ENCODE measurements at regions not wholly inside any gene's neighbourhood (a gene's known extent, or its start where the extent isn't known, plus 50 kb on each side); places are given as distances from the start of the nearest gene placed in this dataset.

- no peak for DNase-seq (ENCODE audit: unreplicated experiment)
- Mint-ChIP-seq H3K4me3 (ENCODE audit: unreplicated experiment) (no peak overlapping the region), H3K27me3 (ENCODE audit: insufficient read depth, unreplicated experiment) (peaks cover 30% of the 10 kb centered on the region), H3K4me1 (ENCODE audit: insufficient read depth, unreplicated experiment) (peaks cover 10% of the 10 kb centered on the region), H3K36me3 (ENCODE audit: insufficient read depth, unreplicated experiment) (no peaks in the 10 kb centered on the region), H3K9me3 (ENCODE audit: unreplicated experiment) (no peaks in the 10 kb centered on the region), H3K27ac (ENCODE audit: low read depth, unreplicated experiment) (no peak overlapping the region)
- no TSS peak for BruUV-seq (replicated peaks)
- no peak for TF ChIP-seq CTCF (IDR thresholded peaks at IDR 0.05; ENCODE audit: unreplicated experiment)
- intact Hi-C loops (cut with micrococcal nuclease): loop anchor here (2.0 kb wide), 1 partner anchor 19 kb away; no protein-coding TSS in a partner anchor
- POLR2A ChIA-PET: no interaction called here
- CTCF ChIA-PET: interaction anchor here (1.2 kb wide), 1 partner anchor 15 kb away, joined by 4 read pairs; no protein-coding TSS in a partner anchor
These were observed 316.1 kb downstream of the CDK5RAP2 start for GRCh38 chr9:120263836-120264235.

GRCh38 chr9:120261419-120261818 is 318.5 kb downstream of the CDK5RAP2 start:
- TF ChIP-seq CTCF (IDR thresholded peaks at IDR 0.05; ENCODE audit: unreplicated experiment): no peak
- H3K4me1 Mint-ChIP-seq (ENCODE audit: insufficient read depth, unreplicated experiment): peaks cover 10% of the 10 kb centered on the region
- no peak for DNase-seq (ENCODE audit: unreplicated experiment)
- peaks cover 36% of the 10 kb centered on the region for H3K27me3 Mint-ChIP-seq (ENCODE audit: insufficient read depth, unreplicated experiment)
- H3K27ac Mint-ChIP-seq (ENCODE audit: low read depth, unreplicated experiment): no peak overlapping the region
- intact Hi-C loops (cut with micrococcal nuclease): no loop called here
- H3K36me3 Mint-ChIP-seq (ENCODE audit: insufficient read depth, unreplicated experiment): no peaks in the 10 kb centered on the region
- H3K9me3 Mint-ChIP-seq (ENCODE audit: unreplicated experiment): no peaks in the 10 kb centered on the region
- CTCF ChIA-PET: no interaction called here
- no peak overlapping the region for H3K4me3 Mint-ChIP-seq (ENCODE audit: unreplicated experiment)
- POLR2A ChIA-PET: interaction anchor here (0.6 kb wide), 1 partner anchor 10 kb away, joined by 3 read pairs; no protein-coding TSS in a partner anchor
- no TSS peak for BruUV-seq (replicated peaks)

GRCh38 chr9:120259100-120259499 is 320.9 kb downstream of the CDK5RAP2 start:
- ChIA-PET CTCF (no interaction called here), POLR2A (no interaction called here)
- no peak overlapping the region for H3K4me3 Mint-ChIP-seq (ENCODE audit: unreplicated experiment)
- H3K36me3 Mint-ChIP-seq (ENCODE audit: insufficient read depth, unreplicated experiment): no peaks in the 10 kb centered on the region
- intact Hi-C loops (cut with micrococcal nuclease): no loop called here
- BruUV-seq (replicated peaks): no TSS peak
- TF ChIP-seq CTCF (IDR thresholded peaks at IDR 0.05; ENCODE audit: unreplicated experiment): no peak
- no peaks in the 10 kb centered on the region for H3K9me3 Mint-ChIP-seq (ENCODE audit: unreplicated experiment)
- peaks cover 42% of the 10 kb centered on the region for H3K27me3 Mint-ChIP-seq (ENCODE audit: insufficient read depth, unreplicated experiment)
- H3K4me1 Mint-ChIP-seq (ENCODE audit: insufficient read depth, unreplicated experiment): no peaks in the 10 kb centered on the region
- H3K27ac Mint-ChIP-seq (ENCODE audit: low read depth, unreplicated experiment): no peak overlapping the region
- DNase-seq (ENCODE audit: unreplicated experiment): no peak

GRCh38 chr9:120258096-120258495 is 321.9 kb downstream of the CDK5RAP2 start:
- H3K4me1 Mint-ChIP-seq (ENCODE audit: insufficient read depth, unreplicated experiment): no peaks in the 10 kb centered on the region
- no peaks in the 10 kb centered on the region for H3K36me3 Mint-ChIP-seq (ENCODE audit: insufficient read depth, unreplicated experiment)
- BruUV-seq (replicated peaks): no TSS peak
- H3K27me3 Mint-ChIP-seq (ENCODE audit: insufficient read depth, unreplicated experiment): peaks cover 47% of the 10 kb centered on the region
- no peaks in the 10 kb centered on the region for H3K9me3 Mint-ChIP-seq (ENCODE audit: unreplicated experiment)
- no peak for TF ChIP-seq CTCF (IDR thresholded peaks at IDR 0.05; ENCODE audit: unreplicated experiment)
- POLR2A ChIA-PET: no interaction called here
- CTCF ChIA-PET: interaction anchor here (0.6 to 1.1 kb wide), 2 partner anchors 9 to 14 kb away, joined by 3 to 4 read pairs; no protein-coding TSS in a partner anchor
- no peak overlapping the region for H3K4me3 Mint-ChIP-seq (ENCODE audit: unreplicated experiment)
- DNase-seq (ENCODE audit: unreplicated experiment): no peak
- H3K27ac Mint-ChIP-seq (ENCODE audit: low read depth, unreplicated experiment): no peak overlapping the region
- intact Hi-C loops (cut with micrococcal nuclease): no loop called here

Measured in MCF 10A (cell line).